Neural progenitor cell (in vitro differentiated cells): ENCODE measurements at regions not wholly inside any gene's neighbourhood (a gene's known extent, or its start where the extent isn't known, plus 50 kb on each side); places are given as distances from the start of the nearest gene placed in this dataset.

Experiments used
- DNase-seq: peaks from one replicate; pipeline ENCODE4 v3.0.0-alpha.2; 2016; ENCODE audit warnings: low spot score
- H2AFZ ChIP-seq: fragments of 200-600 bp; sonication (generic); replicated peaks from 2 replicates; pipeline ENCODE4 v1.6.1; 2016; ENCODE audit warnings: antibody characterized with exemption
- H3F3A ChIP-seq: fragments of 200-600 bp; sonication (generic); 2 replicates; pipeline ENCODE4 v1.6.1; 2016; ENCODE audit warnings: antibody characterized with exemption, low read depth
- H3K27ac ChIP-seq: fragments of 200-600 bp; sonication (generic); 2 replicates; pipeline ENCODE4 v1.5.1; 2016; ENCODE audit warnings: mild to moderate bottlenecking
- H3K27me3 ChIP-seq: fragments of 200-600 bp; sonication (generic); 2 replicates; pipeline ENCODE4 v1.6.1; 2016; ENCODE audit warnings: mild to moderate bottlenecking, moderate library complexity
- H3K36me3 ChIP-seq: fragments of 200-600 bp; sonication (generic); 2 replicates; pipeline ENCODE4 v1.5.1; 2016
- H3K4me1 ChIP-seq: fragments of 200-600 bp; sonication (generic); 2 replicates; pipeline ENCODE4 v1.6.1; 2016; ENCODE audit warnings: mixed run types
- H3K4me2 ChIP-seq: fragments of 200-600 bp; sonication (generic); 2 replicates; pipeline ENCODE4 v1.6.1; 2016
- H3K4me3 ChIP-seq: fragments of 200-600 bp; sonication (generic); 2 replicates; pipeline ENCODE4 v1.5.1; 2016
- H3K79me2 ChIP-seq: fragments of 200-600 bp; sonication (generic); 2 replicates; pipeline ENCODE4 v1.6.1; 2016; ENCODE audit warnings: low read depth
- H3K9ac ChIP-seq: fragments of 200-600 bp; sonication (generic); 2 replicates; pipeline ENCODE4 v1.6.1; 2016
- H3K9me3 ChIP-seq: fragments of 200-600 bp; sonication (generic); 2 replicates; pipeline ENCODE4 v1.5.1; 2016; ENCODE audit warnings: low read depth
- H4K20me1 ChIP-seq: fragments of 200-600 bp; sonication (generic); 2 replicates; pipeline ENCODE4 v1.6.1; 2016; ENCODE audit warnings: low read depth
- H3K27ac Mint-ChIP-seq: 3 replicates; pipeline ENCODE4 v1.8.0; 2021; ENCODE audit warnings: mixed read lengths
- H3K27me3 Mint-ChIP-seq: 2 replicates; pipeline ENCODE4 v1.8.0; 2022; ENCODE audit warnings: low read depth, mild to moderate bottlenecking, inconsistent platforms, moderate library complexity, mixed read lengths; ENCODE audit not compliant: insufficient read depth
- H3K36me3 Mint-ChIP-seq: 3 replicates; pipeline ENCODE4 v1.8.0; 2021; ENCODE audit warnings: mixed read lengths
- H3K4me1 Mint-ChIP-seq: 3 replicates; pipeline ENCODE4 v1.8.0; 2021; ENCODE audit warnings: mixed read lengths
- H3K4me3 Mint-ChIP-seq: 3 replicates; pipeline ENCODE4 v1.8.0; 2021; ENCODE audit warnings: mild to moderate bottlenecking, moderate library complexity, mixed read lengths
- H3K9me3 Mint-ChIP-seq: 3 replicates; pipeline ENCODE4 v1.8.0; 2020; ENCODE audit warnings: mixed read lengths
- CTCF ChIP-seq: fragments of 200-600 bp; sonication (generic); IDR thresholded peaks from 2 replicates; pipeline ENCODE4 v1.5.1; 2017; ENCODE audit warnings: antibody characterized with exemption, mild to moderate bottlenecking
- EZH2 ChIP-seq: fragments of 200-600 bp; sonication (generic); IDR thresholded peaks from 2 replicates; pipeline ENCODE4 v1.6.1; 2017; ENCODE audit warnings: antibody characterized with exemption, mild to moderate bottlenecking, moderate library complexity
- EZH2phosphoT487 ChIP-seq: fragments of 200-600 bp; sonication (generic); IDR thresholded peaks from 2 replicates; pipeline ENCODE4 v1.6.1; 2017; ENCODE audit warnings: antibody characterized with exemption

GRCh38 chr1:59123081-59123681, 173.7 kb upstream of the FGGY start:
- Mint-ChIP-seq H3K4me1 (no peaks in the 10 kb centered on the region), H3K27ac (no peak overlapping the region), H3K36me3 (no peaks in the 10 kb centered on the region), H3K9me3 (no peaks in the 10 kb centered on the region), H3K27me3 (no peaks in the 10 kb centered on the region), H3K4me3 (no peak overlapping the region)
- Histone ChIP-seq H2AFZ (no peak overlapping the region), H4K20me1 (no peaks in the 10 kb centered on the region), H3K9ac (no peak overlapping the region), H3K4me1 (no peaks in the 10 kb centered on the region), H3K9me3 (no peaks in the 10 kb centered on the region), H3K36me3 (no peaks in the 10 kb centered on the region), H3K27me3 (no peaks in the 10 kb centered on the region), H3K4me3 (no peak overlapping the region), H3K27ac (no peak overlapping the region), H3K79me2 (no peaks in the 10 kb centered on the region), H3F3A (no peaks in the 10 kb centered on the region), H3K4me2 (no peak overlapping the region)
- no peak for DNase-seq
- no peak for TF ChIP-seq EZH2
- no peak for TF ChIP-seq CTCF
- no peak for TF ChIP-seq EZH2phosphoT487

GRCh38 chr1:59124166-59124565, 172.7 kb upstream of the FGGY start:
- peaks cover 2% of the 10 kb centered on the region for H3K4me1 ChIP-seq
- no peaks in the 10 kb centered on the region for H3K27me3 ChIP-seq
- Mint-ChIP-seq H3K9me3 (peaks cover 2% of the 10 kb centered on the region), H3K4me1 (peaks cover 5% of the 10 kb centered on the region), H3K27me3 (no peaks in the 10 kb centered on the region), H3K4me3 (no peak overlapping the region), H3K27ac (no peak overlapping the region), H3K36me3 (no peaks in the 10 kb centered on the region)
- no peak overlapping the region for H3K27ac ChIP-seq
- no peaks in the 10 kb centered on the region for H3K9me3 ChIP-seq
- H3K4me2 ChIP-seq, result no peak overlapping the region
- H3K4me3 ChIP-seq, result no peak overlapping the region
- no peaks in the 10 kb centered on the region for H3F3A ChIP-seq
- no peaks in the 10 kb centered on the region for H3K36me3 ChIP-seq
- no peaks in the 10 kb centered on the region for H3K79me2 ChIP-seq
- no peak overlapping the region for H2AFZ ChIP-seq
- H3K9ac ChIP-seq, result no peak overlapping the region
- no peaks in the 10 kb centered on the region for H4K20me1 ChIP-seq
- DNase-seq, result no peak
- TF ChIP-seq CTCF, result no peak
- TF ChIP-seq EZH2, result no peak
- no peak for TF ChIP-seq EZH2phosphoT487

- Histone ChIP-seq H3K9me3 (no peaks in the 10 kb centered on the region), H3K79me2 (no peaks in the 10 kb centered on the region), H2AFZ (no peak overlapping the region), H4K20me1 (no peaks in the 10 kb centered on the region), H3F3A (no peaks in the 10 kb centered on the region), H3K27ac (no peak overlapping the region), H3K27me3 (no peaks in the 10 kb centered on the region), H3K4me1 (peaks cover 2% of the 10 kb centered on the region), H3K4me2 (no peak overlapping the region), H3K36me3 (no peaks in the 10 kb centered on the region), H3K4me3 (no peak overlapping the region), H3K9ac (no peak overlapping the region)
- Mint-ChIP-seq H3K27me3 (no peaks in the 10 kb centered on the region), H3K36me3 (no peaks in the 10 kb centered on the region), H3K9me3 (peaks cover 2% of the 10 kb centered on the region), H3K4me1 (peaks cover 9% of the 10 kb centered on the region), H3K4me3 (no peak overlapping the region), H3K27ac (no peak overlapping the region)
- TF ChIP-seq CTCF (no peak), EZH2phosphoT487 (no peak)
- no peak for DNase-seq
These were observed 171.7 kb upstream of the FGGY start for GRCh38 chr1:59125154-59125553.
